HG03565 (cell line): ENCODE measurements at regions not wholly inside any gene's neighbourhood (a gene's known extent, or its start where the extent isn't known, plus 50 kb on each side); places are given as distances from the start of the nearest gene placed in this dataset.
"Not testable (repeated sequence)": the region's sequence is repeated elsewhere in the genome, so short reads cannot be mapped to it uniquely, and the experiment has no call there.

Experiments
- ATAC-seq: cut with Tn5 transposase; IDR thresholded peaks from one replicate; pipeline ENCODE4 v1.9.1; 2021; ENCODE audit warnings: mild to moderate bottlenecking, moderate library complexity; ENCODE audit not compliant: unreplicated experiment

DNA sequence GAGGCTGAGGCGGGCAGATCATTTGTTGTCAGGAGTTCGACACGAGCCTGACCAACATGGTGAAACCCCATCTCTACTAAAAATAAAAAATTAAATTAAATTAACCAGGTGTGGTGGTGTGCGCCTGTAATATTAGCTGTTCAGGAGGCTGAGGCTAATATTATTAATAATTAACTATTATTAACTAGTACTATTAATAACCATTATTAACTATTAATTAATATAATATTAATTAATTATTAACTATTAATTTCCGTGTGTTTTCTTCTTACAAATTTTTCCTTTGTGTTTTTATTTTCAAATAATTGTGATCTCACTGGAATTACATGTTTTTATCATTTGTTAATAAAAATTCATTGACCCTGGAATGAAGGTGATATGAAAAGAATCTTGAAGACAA, 557.4 kb upstream of the ADGRB3 start:
- no peak for ATAC-seq

DNA sequence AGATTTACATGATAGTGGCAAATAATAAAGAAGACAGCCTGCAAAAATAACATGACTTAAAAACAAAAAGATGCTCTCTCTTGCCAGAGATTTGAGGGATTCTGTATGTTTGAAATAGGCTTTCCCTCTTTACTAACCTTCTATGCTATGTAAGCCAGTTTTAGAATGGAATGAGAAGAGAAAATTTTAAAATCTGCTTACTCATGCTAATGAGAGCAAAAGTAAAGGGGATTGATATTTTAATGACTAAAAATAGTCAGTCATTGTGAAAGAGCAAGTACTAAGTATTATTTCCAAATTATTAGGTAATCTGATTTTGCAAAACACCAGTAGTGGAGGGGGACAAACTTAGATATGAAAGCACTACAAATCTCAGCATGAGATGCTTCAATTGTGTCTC, 563.3 kb upstream of the ADGRB3 start:
- ATAC-seq: no peak

- no peak for ATAC-seq
Measured at GRCh38 chr6:68069921-68070710, 565.0 kb upstream of the ADGRB3 start.

DNA sequence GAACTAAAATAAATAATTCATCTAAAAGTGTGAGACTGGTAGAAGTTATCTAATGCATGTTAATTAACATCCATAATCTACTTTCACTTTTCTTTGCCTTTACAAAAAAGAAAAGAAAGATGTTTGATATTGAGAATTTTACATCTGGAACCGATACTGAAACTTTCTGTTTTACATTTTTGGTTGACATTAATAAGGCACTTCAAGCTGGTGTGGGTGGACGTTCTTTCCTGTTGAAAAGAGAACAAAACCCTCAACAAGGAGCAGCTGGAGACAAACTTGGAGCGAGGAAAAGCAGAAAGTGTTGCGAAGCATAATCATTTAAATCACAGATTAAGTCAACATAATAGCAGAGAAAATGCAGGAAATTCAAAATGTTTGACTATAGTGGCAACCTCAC, 575.2 kb upstream of the ADGRB3 start:
- ATAC-seq: peak; percentile 86

GRCh38 chr6:68059261-68059660, 575.8 kb upstream of the ADGRB3 start:
- no peak for ATAC-seq

- ATAC-seq: not testable (repeated sequence)
Measured at GRCh38 chr6:68056596-68056995, 578.5 kb upstream of the ADGRB3 start.

DNA sequence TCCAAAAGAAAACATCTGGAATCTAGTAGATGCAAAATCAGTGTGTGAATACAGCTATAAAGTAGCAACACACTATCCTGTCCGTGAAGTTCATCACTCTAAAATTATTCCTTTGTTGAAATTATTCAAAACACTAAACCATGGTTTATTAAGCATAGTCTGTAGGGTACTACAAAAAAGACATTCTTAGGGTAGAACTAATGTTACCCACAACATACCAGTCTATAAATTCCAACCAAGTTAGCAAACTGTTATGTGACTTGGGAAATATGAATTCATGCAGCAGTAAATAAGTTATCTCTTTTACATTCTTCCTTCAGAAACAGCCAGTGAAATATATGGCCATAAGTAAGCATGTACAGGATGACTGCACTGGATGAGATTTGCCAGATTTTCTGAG, 580.3 kb upstream of the ADGRB3 start:
- ATAC-seq: no peak

DNA sequence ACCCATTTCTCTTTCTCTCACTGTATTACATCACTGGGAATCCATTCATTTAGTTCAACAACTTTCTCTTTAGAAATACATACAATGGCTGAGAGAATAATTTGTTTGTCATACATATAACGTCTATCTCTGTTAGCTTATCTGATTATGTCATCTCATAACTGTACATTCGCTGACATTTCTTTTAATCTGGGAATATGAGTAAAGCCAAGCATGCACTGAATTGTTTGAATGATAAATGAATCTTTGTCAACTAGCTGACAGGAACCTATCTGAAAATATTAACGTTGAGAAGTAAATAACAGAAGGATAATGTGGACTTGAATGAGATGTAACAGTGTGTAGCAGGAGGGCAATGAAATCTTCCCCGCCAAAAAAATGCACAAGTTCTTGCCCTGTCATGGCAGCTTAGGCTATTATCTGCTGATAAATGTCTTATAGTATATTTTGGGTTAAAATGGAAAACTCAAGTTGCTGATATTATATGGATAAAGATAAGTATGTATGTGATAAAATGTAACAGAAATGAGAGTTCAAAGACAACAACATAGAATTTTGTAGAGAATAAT, 581.2 kb upstream of the ADGRB3 start:
- ATAC-seq: no peak

DNA sequence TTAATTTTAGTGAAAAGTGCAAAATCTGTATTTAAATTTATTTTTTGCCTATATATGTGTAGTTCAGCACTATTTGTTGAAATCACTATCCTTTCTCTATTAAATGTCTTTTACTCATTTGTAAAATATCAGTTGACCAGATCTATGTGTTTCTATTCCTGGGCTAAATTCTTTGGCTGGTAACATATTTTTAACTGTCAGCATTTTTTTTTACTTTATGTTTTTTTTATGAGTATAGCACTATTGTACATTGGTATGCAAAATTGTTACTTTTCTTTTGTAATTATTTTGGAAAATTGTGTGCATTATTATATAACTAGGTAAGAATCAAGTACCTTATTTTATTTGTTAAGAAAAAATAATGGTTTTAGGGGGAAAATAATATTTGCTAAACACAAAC, 582.8 kb upstream of the ADGRB3 start:
- no peak for ATAC-seq

GRCh38 chr6:68049562-68049961, 585.5 kb upstream of the ADGRB3 start:
- no peak for ATAC-seq

DNA sequence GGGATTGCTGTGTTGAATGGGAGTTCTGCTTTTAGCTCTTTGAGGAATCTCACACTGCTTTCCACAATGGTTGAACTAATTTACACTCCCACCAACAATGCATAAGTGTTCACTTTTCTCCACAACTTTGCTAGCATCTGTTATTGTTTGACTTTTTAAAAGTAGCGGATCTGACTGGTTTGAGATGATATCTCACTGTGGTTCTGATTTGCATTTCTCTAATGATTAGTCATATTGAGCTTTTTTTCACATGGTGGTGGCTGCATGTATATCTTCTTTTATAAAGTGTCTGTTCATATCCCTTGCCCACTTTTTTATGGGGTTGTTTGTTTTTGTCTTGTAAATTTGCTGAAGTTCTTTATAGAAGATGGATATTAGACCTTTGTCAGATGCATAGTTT, 588.3 kb upstream of the ADGRB3 start:
- no peak for ATAC-seq

DNA sequence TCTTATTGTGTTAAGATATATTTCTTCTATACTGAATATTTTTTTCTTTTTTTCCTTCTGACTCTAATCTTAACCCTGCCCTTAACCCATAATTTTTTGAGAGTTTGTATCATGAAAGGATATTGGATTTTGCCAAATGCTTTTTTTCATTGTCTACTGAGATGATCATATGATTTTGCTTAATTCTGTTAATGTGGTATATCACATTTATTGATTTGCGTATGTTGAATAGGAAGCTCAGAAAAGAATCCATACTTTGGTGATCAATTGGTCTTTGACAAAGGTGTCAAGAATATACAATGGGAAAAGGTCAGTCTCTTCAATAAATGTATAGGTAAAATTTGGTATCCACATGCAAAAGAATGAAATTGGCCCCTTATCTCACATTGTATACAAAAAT, 588.8 kb upstream of the ADGRB3 start:
- no peak for ATAC-seq

- no peak for ATAC-seq
Measured at GRCh38 chr6:68045193-68045592, 589.9 kb upstream of the ADGRB3 start.

DNA sequence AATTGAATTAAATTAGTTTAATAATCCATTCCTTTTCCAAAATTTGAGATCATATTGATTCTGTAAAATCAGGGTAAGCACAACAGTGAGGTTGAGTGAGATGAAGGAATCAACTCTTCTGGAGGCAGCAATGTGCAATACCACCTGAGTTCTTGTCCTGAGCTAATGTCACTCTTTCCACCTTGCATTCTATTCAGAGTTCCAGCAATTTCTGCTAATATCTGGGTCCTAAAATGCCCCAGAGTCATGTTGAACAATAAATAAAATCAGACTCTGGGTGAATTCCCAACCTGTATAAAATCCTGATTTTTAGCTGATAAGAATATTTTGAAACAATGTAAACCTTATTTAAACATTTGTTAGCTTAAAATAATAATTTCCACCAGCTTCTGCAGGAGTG, 590.8 kb upstream of the ADGRB3 start:
- ATAC-seq: no peak

DNA sequence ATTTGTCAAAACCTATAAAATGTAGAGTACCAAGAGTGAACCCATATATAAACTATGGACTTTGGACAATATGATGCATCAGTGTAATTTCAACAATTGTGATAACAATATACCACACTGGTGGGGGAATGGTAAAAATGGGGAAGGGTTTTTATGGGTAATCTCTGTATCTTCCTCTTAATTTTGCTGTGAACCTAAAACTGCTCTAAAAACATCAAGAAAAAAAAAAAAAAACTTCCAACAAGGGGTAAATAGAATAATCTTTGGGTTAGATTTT, 592.0 kb upstream of the ADGRB3 start:
- ATAC-seq: no peak

- no peak for ATAC-seq
Measured at GRCh38 chr6:68042339-68043121, 592.6 kb upstream of the ADGRB3 start.

GRCh38 chr6:68040780-68041179, 594.3 kb upstream of the ADGRB3 start:
- no peak for ATAC-seq

- ATAC-seq: no peak
Measured at GRCh38 chr6:68040312-68040778, 594.7 kb upstream of the ADGRB3 start.

DNA sequence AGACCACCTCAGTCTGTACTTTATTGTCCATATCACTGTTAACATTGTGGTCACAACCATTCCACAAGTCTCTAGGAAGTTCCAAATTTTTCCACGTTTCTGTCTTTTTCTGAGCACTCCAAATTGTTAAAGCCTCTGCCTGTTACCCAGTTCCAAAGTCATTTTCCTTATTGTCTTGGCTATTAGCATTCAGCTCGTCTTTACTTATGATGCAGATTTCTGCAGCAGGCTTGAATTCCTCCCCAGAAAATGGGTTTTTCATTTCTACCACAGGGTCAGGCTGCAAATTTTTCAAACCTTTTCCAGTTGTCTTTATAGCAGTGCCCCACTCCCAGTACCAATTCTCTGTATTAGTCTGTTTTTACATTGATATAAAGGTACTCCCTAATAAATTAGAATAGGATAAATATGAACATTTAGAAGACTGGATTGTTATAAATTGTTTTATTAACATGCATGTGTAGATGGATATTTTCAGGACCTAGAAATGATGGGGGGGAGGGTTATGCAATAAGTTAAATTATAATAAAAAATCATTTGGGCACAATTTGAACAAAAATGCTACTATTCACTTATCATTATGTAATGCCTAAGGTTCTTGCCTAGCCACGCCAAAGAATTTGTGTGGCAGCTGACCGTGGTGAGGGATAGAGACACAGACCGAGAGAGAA, 595.3 kb upstream of the ADGRB3 start:
- no peak for ATAC-seq

GRCh38 chr6:68038815-68039408, 596.2 kb upstream of the ADGRB3 start:
- ATAC-seq: no peak

GRCh38 chr6:68032217-68032616, 602.9 kb upstream of the ADGRB3 start:
- no peak for ATAC-seq
